ENCODE measurements at regions not wholly inside any gene's neighbourhood (a gene's known extent, or its start where the extent isn't known, plus 50 kb on each side); places are given as distances from the start of the nearest gene placed in this dataset.
A peak's percentile ranks its signal among the peaks of the same experiment; 100 is the strongest.

DNA sequence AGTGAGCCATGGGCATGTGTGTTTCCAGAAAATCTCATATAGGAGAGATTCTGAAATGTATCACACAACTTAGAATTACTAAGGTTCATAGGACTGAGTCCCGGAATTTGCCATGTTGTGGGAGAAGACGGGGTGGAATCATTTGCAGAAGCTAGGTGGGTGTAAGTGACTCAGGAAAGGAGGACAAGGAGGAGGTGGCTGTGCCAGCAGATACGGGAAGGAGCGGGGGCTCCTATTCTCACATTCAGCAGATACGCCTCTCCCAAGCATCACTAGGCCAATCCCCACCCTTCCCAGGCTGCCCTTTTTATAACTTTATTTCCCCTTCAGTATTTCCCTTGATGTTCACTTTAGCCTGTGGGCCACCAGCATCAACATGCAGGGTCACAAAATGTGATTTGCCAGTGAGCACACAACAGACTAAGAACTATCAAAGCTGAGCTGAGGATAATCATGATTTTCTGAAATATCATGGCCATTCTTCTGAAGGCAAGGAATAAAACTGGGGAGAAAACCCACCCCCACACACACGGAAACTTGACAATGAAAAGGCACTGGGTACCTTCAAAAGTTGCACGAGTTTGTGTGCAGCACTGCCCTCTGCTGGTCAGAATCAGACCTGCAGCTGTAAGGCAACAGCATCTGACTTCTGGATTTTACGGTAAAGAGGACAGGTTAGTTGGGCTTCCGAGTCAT, 133.2 kb downstream of the MTX3 start (continued):
- TF ChIP-seq, protein P1, sequence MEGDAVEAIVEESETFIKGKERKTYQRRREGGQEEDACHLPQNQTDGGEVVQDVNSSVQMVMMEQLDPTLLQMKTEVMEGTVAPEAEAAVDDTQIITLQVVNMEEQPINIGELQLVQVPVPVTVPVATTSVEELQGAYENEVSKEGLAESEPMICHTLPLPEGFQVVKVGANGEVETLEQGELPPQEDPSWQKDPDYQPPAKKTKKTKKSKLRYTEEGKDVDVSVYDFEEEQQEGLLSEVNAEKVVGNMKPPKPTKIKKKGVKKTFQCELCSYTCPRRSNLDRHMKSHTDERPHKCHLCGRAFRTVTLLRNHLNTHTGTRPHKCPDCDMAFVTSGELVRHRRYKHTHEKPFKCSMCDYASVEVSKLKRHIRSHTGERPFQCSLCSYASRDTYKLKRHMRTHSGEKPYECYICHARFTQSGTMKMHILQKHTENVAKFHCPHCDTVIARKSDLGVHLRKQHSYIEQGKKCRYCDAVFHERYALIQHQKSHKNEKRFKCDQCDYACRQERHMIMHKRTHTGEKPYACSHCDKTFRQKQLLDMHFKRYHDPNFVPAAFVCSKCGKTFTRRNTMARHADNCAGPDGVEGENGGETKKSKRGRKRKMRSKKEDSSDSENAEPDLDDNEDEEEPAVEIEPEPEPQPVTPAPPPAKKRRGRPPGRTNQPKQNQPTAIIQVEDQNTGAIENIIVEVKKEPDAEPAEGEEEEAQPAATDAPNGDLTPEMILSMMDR (IDR thresholded peaks at IDR 0.05 in 2 of 3, conservative IDR thresholded peaks at IDR 0.05 in 1 of 3; ENCODE audit: borderline replicate concordance in 1 of 3, insufficient read depth in 1 of 3, low read depth in 2 of 3, low read length in 2 of 3), result peak; percentile 75 to 98 (median 95); a peak in 5 of 6 replicates
- no peak for TF ChIP-seq SRF (IDR thresholded peaks at IDR 0.05; ENCODE audit: low read depth)

DNA sequence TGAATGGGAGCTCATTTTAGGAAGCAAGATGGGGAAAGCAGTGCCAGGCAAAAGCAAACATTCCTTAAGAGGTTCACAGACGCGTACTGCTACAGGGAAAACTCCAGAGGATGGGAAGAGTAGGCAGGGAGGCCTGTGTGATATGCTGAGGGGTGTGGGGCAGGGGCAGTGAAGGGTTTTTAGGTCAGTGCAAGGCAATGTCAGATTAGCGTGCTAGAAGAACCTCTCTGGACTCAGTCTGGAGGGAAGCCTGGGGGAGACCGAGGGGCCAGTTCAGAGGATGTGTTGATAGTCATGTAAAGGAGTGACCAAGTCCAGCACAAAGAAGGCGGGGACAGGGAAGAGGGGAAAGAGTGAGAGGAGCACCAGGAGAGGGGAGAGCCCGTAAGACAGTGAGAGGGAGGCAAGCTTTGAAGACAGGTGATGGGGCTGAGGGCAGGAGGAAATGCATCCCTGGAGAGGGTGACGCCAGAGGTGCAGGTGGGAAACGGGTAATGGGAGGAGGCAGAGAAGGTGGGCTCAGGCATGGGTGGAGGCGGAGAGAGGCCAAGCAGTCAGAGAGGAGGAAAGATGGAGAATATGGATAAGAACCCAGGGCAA, 134.5 kb downstream of the MTX3 start:
- Histone ChIP-seq H3K9ac (ENCODE audit: low read length) (no peak overlapping the region), H3K27ac (ENCODE audit: low read depth, low read length) (no peak overlapping the region), H3K9me2 (ENCODE audit: insufficient read depth) (no peaks in the 10 kb centered on the region), H3K9me3 (ENCODE audit: control insufficient read depth in 1 of 2, insufficient read depth in 1 of 2, low read depth in 1 of 2, low read length in 2 of 2) (no peaks in the 10 kb centered on the region), H2AFZ (ENCODE audit: low read depth, low read length, poor library complexity, severe bottlenecking) (no peak overlapping the region), H3K4me3 (replicated peaks in 1 of 2; ENCODE audit: low read depth in 1 of 2, low read length in 2 of 2) (no peak overlapping the region), H3K27me3 (ENCODE audit: insufficient read depth, low read length) (no peaks in the 10 kb centered on the region), H4K20me1 (ENCODE audit: insufficient read depth) (no peaks in the 10 kb centered on the region), H3K36me3 (ENCODE audit: control insufficient read depth in 1 of 2, insufficient read depth in 2 of 2, low read length in 2 of 2) (no peaks in the 10 kb centered on the region), H3K79me2 (ENCODE audit: insufficient read depth, low read length) (no peaks in the 10 kb centered on the region), H3K4me2 (ENCODE audit: low read length) (no peak overlapping the region), H3K4me1 (ENCODE audit: control insufficient read depth in 1 of 2, insufficient read depth in 2 of 2, low read length in 2 of 2) (peaks cover 4 to 11% of the 10 kb centered on the region in 2 experiments; a peak in 3 of 4 replicates)
- ChIA-PET CTCF (interaction anchor here (1.3 to 2.0 kb wide), 2 partner anchors 227 to 836 kb away, joined by 4 to 9 read pairs; no protein-coding TSS in a partner anchor), RAD21 (ENCODE audit: low non-redundant PET in 1 of 2, low total read pairs in 2 of 2, uncharacterized antibody in 2 of 2, unreplicated experiment in 2 of 2) (no interaction called here), POLR2A (no interaction called here)
- intact Hi-C loops (cut with micrococcal nuclease), result loop anchor here (10.0 kb wide), 2 partner anchors 722 to 962 kb away; no protein-coding TSS in a partner anchor
- TF ChIP-seq SIN3A (IDR thresholded peaks at IDR 0.05; ENCODE audit: low read depth) (no peak), JUND (IDR thresholded peaks at IDR 0.05) (no peak)
- TF ChIP-seq, protein P1 (IDR thresholded peaks at IDR 0.05 in 2 of 3, conservative IDR thresholded peaks at IDR 0.05 in 1 of 3; ENCODE audit: borderline replicate concordance in 1 of 3, insufficient read depth in 1 of 3, low read depth in 2 of 3, low read length in 2 of 3), result no peak
- ATAC-seq, result no peak
- BruUV-seq (replicated peaks), result no TSS peak
- no peak for DNase-seq (ENCODE audit: low read depth, low spot score)
